ENCODE measurements at regions not wholly inside any gene's neighbourhood (a gene's known extent, or its start where the extent isn't known, plus 50 kb on each side); places are given as distances from the start of the nearest gene placed in this dataset.

- no peak overlapping the region for H3K9ac ChIP-seq (ENCODE audit: insufficient read length, low read depth)
- no peaks in the 10 kb centered on the region for H3K36me3 ChIP-seq (ENCODE audit: insufficient read depth, insufficient read length, low read length)
- H3K4me3 ChIP-seq (ENCODE audit: insufficient read length, low read depth): no peak overlapping the region
- DNase-seq (ENCODE audit: low read depth, low spot score): no peak
- no peaks in the 10 kb centered on the region for H3K9me3 ChIP-seq (ENCODE audit: insufficient read depth, low read length)
- H3K27me3 ChIP-seq (ENCODE audit: insufficient read depth, insufficient read length): no peaks in the 10 kb centered on the region
- H3K4me1 ChIP-seq (ENCODE audit: insufficient read depth, insufficient read length): no peaks in the 10 kb centered on the region
- TF ChIP-seq ZNF274 (IDR thresholded peaks at IDR 0.05; ENCODE audit: low read depth, low read length) (no peak), SUZ12 (IDR thresholded peaks at IDR 0.05; ENCODE audit: extremely low read depth, insufficient read depth, insufficient read length) (no peak), YY1 (IDR thresholded peaks at IDR 0.05; ENCODE audit: insufficient read depth, insufficient read length) (no peak)
Observed at GRCh38 chr2:173451941-173452340, 97.3 kb downstream of the CDCA7 start.

GRCh38 chr2:173452416-173452815 lies 97.7 kb downstream of the CDCA7 start:
- H3K27me3 ChIP-seq (ENCODE audit: insufficient read depth, insufficient read length): no peaks in the 10 kb centered on the region
- TF ChIP-seq ZNF274 (IDR thresholded peaks at IDR 0.05; ENCODE audit: low read depth, low read length) (no peak), YY1 (IDR thresholded peaks at IDR 0.05; ENCODE audit: insufficient read depth, insufficient read length) (no peak), SUZ12 (IDR thresholded peaks at IDR 0.05; ENCODE audit: extremely low read depth, insufficient read depth, insufficient read length) (no peak)
- no peak for DNase-seq (ENCODE audit: low read depth, low spot score)
- no peak overlapping the region for H3K4me3 ChIP-seq (ENCODE audit: insufficient read length, low read depth)
- no peaks in the 10 kb centered on the region for H3K36me3 ChIP-seq (ENCODE audit: insufficient read depth, insufficient read length, low read length)
- H3K9ac ChIP-seq (ENCODE audit: insufficient read length, low read depth): no peak overlapping the region
- H3K9me3 ChIP-seq (ENCODE audit: insufficient read depth, low read length): no peaks in the 10 kb centered on the region
- H3K4me1 ChIP-seq (ENCODE audit: insufficient read depth, insufficient read length): no peaks in the 10 kb centered on the region

GRCh38 chr2:173456960-173457359 lies 102.3 kb downstream of the CDCA7 start:
- H3K9me3 ChIP-seq (ENCODE audit: insufficient read depth, low read length): no peaks in the 10 kb centered on the region
- no peaks in the 10 kb centered on the region for H3K36me3 ChIP-seq (ENCODE audit: insufficient read depth, insufficient read length, low read length)
- no peak overlapping the region for H3K4me3 ChIP-seq (ENCODE audit: insufficient read length, low read depth)
- no peak overlapping the region for H3K9ac ChIP-seq (ENCODE audit: insufficient read length, low read depth)
- TF ChIP-seq YY1 (IDR thresholded peaks at IDR 0.05; ENCODE audit: insufficient read depth, insufficient read length) (no peak), SUZ12 (IDR thresholded peaks at IDR 0.05; ENCODE audit: extremely low read depth, insufficient read depth, insufficient read length) (no peak), ZNF274 (IDR thresholded peaks at IDR 0.05; ENCODE audit: low read depth, low read length) (no peak)
- no peaks in the 10 kb centered on the region for H3K4me1 ChIP-seq (ENCODE audit: insufficient read depth, insufficient read length)
- DNase-seq (ENCODE audit: low read depth, low spot score): peak; percentile 11
- no peaks in the 10 kb centered on the region for H3K27me3 ChIP-seq (ENCODE audit: insufficient read depth, insufficient read length)

GRCh38 chr2:173457366-173457765 lies 102.7 kb downstream of the CDCA7 start:
- no peaks in the 10 kb centered on the region for H3K36me3 ChIP-seq (ENCODE audit: insufficient read depth, insufficient read length, low read length)
- H3K4me1 ChIP-seq (ENCODE audit: insufficient read depth, insufficient read length): no peaks in the 10 kb centered on the region
- no peak overlapping the region for H3K4me3 ChIP-seq (ENCODE audit: insufficient read length, low read depth)
- no peaks in the 10 kb centered on the region for H3K27me3 ChIP-seq (ENCODE audit: insufficient read depth, insufficient read length)
- no peak for TF ChIP-seq YY1 (IDR thresholded peaks at IDR 0.05; ENCODE audit: insufficient read depth, insufficient read length)
- no peak for TF ChIP-seq SUZ12 (IDR thresholded peaks at IDR 0.05; ENCODE audit: extremely low read depth, insufficient read depth, insufficient read length)
- TF ChIP-seq ZNF274 (IDR thresholded peaks at IDR 0.05; ENCODE audit: low read depth, low read length): no peak
- DNase-seq (ENCODE audit: low read depth, low spot score): no peak
- H3K9me3 ChIP-seq (ENCODE audit: insufficient read depth, low read length): no peaks in the 10 kb centered on the region
- H3K9ac ChIP-seq (ENCODE audit: insufficient read length, low read depth): no peak overlapping the region

GRCh38 chr2:173458991-173459780 lies 104.5 kb downstream of the CDCA7 start:
- TF ChIP-seq SUZ12 (IDR thresholded peaks at IDR 0.05; ENCODE audit: extremely low read depth, insufficient read depth, insufficient read length): no peak
- no peak for TF ChIP-seq ZNF274 (IDR thresholded peaks at IDR 0.05; ENCODE audit: low read depth, low read length)
- no peak for TF ChIP-seq YY1 (IDR thresholded peaks at IDR 0.05; ENCODE audit: insufficient read depth, insufficient read length)
- Histone ChIP-seq H3K4me1 (ENCODE audit: insufficient read depth, insufficient read length) (no peaks in the 10 kb centered on the region), H3K27me3 (ENCODE audit: insufficient read depth, insufficient read length) (no peaks in the 10 kb centered on the region), H3K4me3 (ENCODE audit: insufficient read length, low read depth) (no peak overlapping the region), H3K9me3 (ENCODE audit: insufficient read depth, low read length) (no peaks in the 10 kb centered on the region), H3K9ac (ENCODE audit: insufficient read length, low read depth) (no peak overlapping the region), H3K36me3 (ENCODE audit: insufficient read depth, insufficient read length, low read length) (no peaks in the 10 kb centered on the region)
- DNase-seq (ENCODE audit: low read depth, low spot score): no peak

GRCh38 chr2:173462892-173463840 lies 108.5 kb downstream of the CDCA7 start:
- Histone ChIP-seq H3K36me3 (ENCODE audit: insufficient read depth, insufficient read length, low read length) (no peaks in the 10 kb centered on the region), H3K4me1 (ENCODE audit: insufficient read depth, insufficient read length) (no peaks in the 10 kb centered on the region), H3K4me3 (ENCODE audit: insufficient read length, low read depth) (no peak overlapping the region), H3K27me3 (ENCODE audit: insufficient read depth, insufficient read length) (no peaks in the 10 kb centered on the region), H3K9me3 (ENCODE audit: insufficient read depth, low read length) (no peaks in the 10 kb centered on the region), H3K9ac (ENCODE audit: insufficient read length, low read depth) (no peak overlapping the region)
- no peak for TF ChIP-seq SUZ12 (IDR thresholded peaks at IDR 0.05; ENCODE audit: extremely low read depth, insufficient read depth, insufficient read length)
- no peak for TF ChIP-seq YY1 (IDR thresholded peaks at IDR 0.05; ENCODE audit: insufficient read depth, insufficient read length)
- no peak for TF ChIP-seq ZNF274 (IDR thresholded peaks at IDR 0.05; ENCODE audit: low read depth, low read length)
- no peak for DNase-seq (ENCODE audit: low read depth, low spot score)

- Histone ChIP-seq H3K9ac (ENCODE audit: insufficient read length, low read depth) (no peak overlapping the region), H3K9me3 (ENCODE audit: insufficient read depth, low read length) (no peaks in the 10 kb centered on the region), H3K4me3 (ENCODE audit: insufficient read length, low read depth) (no peak overlapping the region), H3K4me1 (ENCODE audit: insufficient read depth, insufficient read length) (no peaks in the 10 kb centered on the region), H3K27me3 (ENCODE audit: insufficient read depth, insufficient read length) (no peaks in the 10 kb centered on the region), H3K36me3 (ENCODE audit: insufficient read depth, insufficient read length, low read length) (no peaks in the 10 kb centered on the region)
- DNase-seq (ENCODE audit: low read depth, low spot score): no peak
- TF ChIP-seq ZNF274 (IDR thresholded peaks at IDR 0.05; ENCODE audit: low read depth, low read length): no peak
- TF ChIP-seq SUZ12 (IDR thresholded peaks at IDR 0.05; ENCODE audit: extremely low read depth, insufficient read depth, insufficient read length): no peak
- TF ChIP-seq YY1 (IDR thresholded peaks at IDR 0.05; ENCODE audit: insufficient read depth, insufficient read length): no peak
Observed at GRCh38 chr2:173463846-173464245, 109.2 kb downstream of the CDCA7 start.
